SU-DHL-6 (cell line): ENCODE measurements at regions not wholly inside any gene's neighbourhood (a gene's known extent, or its start where the extent isn't known, plus 50 kb on each side); places are given as distances from the start of the nearest gene placed in this dataset.

ENCODE experiments used
- EZH2phosphoT487 ChIP-seq: fragments of 200-600 bp; sonication (generic), shearing (Covaris generic); conservative IDR thresholded peaks from 2 replicates; pipeline ENCODE4 v1.6.1; 2018; ENCODE audit warnings: mild to moderate bottlenecking, antibody characterized with exemption, low read length, moderate library complexity, mixed read lengths
- TF ChIP-seq, protein P1 (sequence below): fragments of 200-600 bp; sonication (generic); IDR thresholded peaks from one replicate; pipeline ENCODE4 v1.5.1; 2017; ENCODE audit warnings: antibody characterized with exemption, mild to moderate bottlenecking, low read length, moderate library complexity; ENCODE audit not compliant: insufficient read depth, poor library complexity, severe bottlenecking

GRCh38 chr3:194031349-194031748 is 104.6 kb upstream of the HES1 start:
- TF ChIP-seq, protein P1, sequence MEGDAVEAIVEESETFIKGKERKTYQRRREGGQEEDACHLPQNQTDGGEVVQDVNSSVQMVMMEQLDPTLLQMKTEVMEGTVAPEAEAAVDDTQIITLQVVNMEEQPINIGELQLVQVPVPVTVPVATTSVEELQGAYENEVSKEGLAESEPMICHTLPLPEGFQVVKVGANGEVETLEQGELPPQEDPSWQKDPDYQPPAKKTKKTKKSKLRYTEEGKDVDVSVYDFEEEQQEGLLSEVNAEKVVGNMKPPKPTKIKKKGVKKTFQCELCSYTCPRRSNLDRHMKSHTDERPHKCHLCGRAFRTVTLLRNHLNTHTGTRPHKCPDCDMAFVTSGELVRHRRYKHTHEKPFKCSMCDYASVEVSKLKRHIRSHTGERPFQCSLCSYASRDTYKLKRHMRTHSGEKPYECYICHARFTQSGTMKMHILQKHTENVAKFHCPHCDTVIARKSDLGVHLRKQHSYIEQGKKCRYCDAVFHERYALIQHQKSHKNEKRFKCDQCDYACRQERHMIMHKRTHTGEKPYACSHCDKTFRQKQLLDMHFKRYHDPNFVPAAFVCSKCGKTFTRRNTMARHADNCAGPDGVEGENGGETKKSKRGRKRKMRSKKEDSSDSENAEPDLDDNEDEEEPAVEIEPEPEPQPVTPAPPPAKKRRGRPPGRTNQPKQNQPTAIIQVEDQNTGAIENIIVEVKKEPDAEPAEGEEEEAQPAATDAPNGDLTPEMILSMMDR, result no peak
- TF ChIP-seq EZH2phosphoT487, result no peak
